IPS DF 4.7 (cell line): ENCODE measurements at regions not wholly inside any gene's neighbourhood (a gene's known extent, or its start where the extent isn't known, plus 50 kb on each side); places are given as distances from the start of the nearest gene placed in this dataset.
"Not testable (repeated sequence)": the region's sequence is repeated elsewhere in the genome, so short reads cannot be mapped to it uniquely, and the experiment has no call there.

Experiments used
- DNase-seq: peaks from one replicate; pipeline ENCODE4 v3.0.0-alpha.2; 2013; ENCODE audit warnings: low spot score; ENCODE audit errors: extremely low read depth

- no peak for DNase-seq
Measured at GRCh38 chr6:119965008-119965407, 615.4 kb upstream of the MAN1A1 start.

GRCh38 chr6:119962505-119962904 is 612.9 kb upstream of the MAN1A1 start:
- DNase-seq, result no peak

- DNase-seq, result no peak
Measured at GRCh38 chr6:119961450-119961849, 611.9 kb upstream of the MAN1A1 start.

GRCh38 chr6:119960456-119960855 is 610.9 kb upstream of the MAN1A1 start:
- DNase-seq, result no peak

- no peak for DNase-seq
Measured at GRCh38 chr6:119960036-119960435, 610.5 kb upstream of the MAN1A1 start.

- no peak for DNase-seq
Measured at GRCh38 chr6:119957195-119957594, 607.6 kb upstream of the MAN1A1 start.

- DNase-seq, result no peak
Measured at GRCh38 chr6:119952696-119953095, 603.1 kb upstream of the MAN1A1 start.

- no peak for DNase-seq
Measured at GRCh38 chr6:119950681-119951080, 601.1 kb upstream of the MAN1A1 start.

GRCh38 chr6:119942078-119942752 is 592.7 kb upstream of the MAN1A1 start:
- DNase-seq, result no peak

- no peak for DNase-seq
Measured at GRCh38 chr6:119938752-119939151, 589.2 kb upstream of the MAN1A1 start.

GRCh38 chr6:119934816-119935215 is 585.3 kb upstream of the MAN1A1 start:
- DNase-seq, result no peak

GRCh38 chr6:119929121-119929520 is 579.6 kb upstream of the MAN1A1 start:
- no peak for DNase-seq

GRCh38 chr6:119924888-119925287 is 575.3 kb upstream of the MAN1A1 start:
- not testable (repeated sequence) for DNase-seq

GRCh38 chr6:119922814-119923213 is 573.3 kb upstream of the MAN1A1 start:
- no peak for DNase-seq

GRCh38 chr6:119921491-119922010 is 572.0 kb upstream of the MAN1A1 start:
- no peak for DNase-seq

- no peak for DNase-seq
Measured at GRCh38 chr6:119917186-119917585, 567.6 kb upstream of the MAN1A1 start.

- no peak for DNase-seq
Measured at GRCh38 chr6:119915971-119916370, 566.4 kb upstream of the MAN1A1 start.

- no peak for DNase-seq
Measured at GRCh38 chr6:119908157-119908556, 558.6 kb upstream of the MAN1A1 start.

GRCh38 chr6:119902681-119903080 is 553.1 kb upstream of the MAN1A1 start:
- no peak for DNase-seq

GRCh38 chr6:119896806-119897205 is 547.2 kb upstream of the MAN1A1 start:
- no peak for DNase-seq

GRCh38 chr6:119895626-119896025 is 546.1 kb upstream of the MAN1A1 start:
- DNase-seq, result no peak

- no peak for DNase-seq
Measured at GRCh38 chr6:119894811-119895210, 545.2 kb upstream of the MAN1A1 start.

GRCh38 chr6:119891644-119892043 is 542.1 kb upstream of the MAN1A1 start:
- no peak for DNase-seq
